GM19438 (cell line): ENCODE measurements at regions not wholly inside any gene's neighbourhood (a gene's known extent, or its start where the extent isn't known, plus 50 kb on each side); places are given as distances from the start of the nearest gene placed in this dataset.
"Not testable (repeated sequence)": the region's sequence is repeated elsewhere in the genome, so short reads cannot be mapped to it uniquely, and the experiment has no call there.

Experiments used
- ATAC-seq: cut with Tn5 transposase; IDR thresholded peaks from one replicate; pipeline ENCODE4 v1.9.1; 2021; ENCODE audit warnings: low read depth; ENCODE audit not compliant: unreplicated experiment

GRCh38 chr1:58966103-58966916 lies 182.5 kb upstream of the JUN start:
- ATAC-seq: no peak

GRCh38 chr1:58966917-58967740 lies 183.3 kb upstream of the JUN start:
- no peak for ATAC-seq

GRCh38 chr1:58968360-58968952 lies 184.6 kb upstream of the JUN start:
- ATAC-seq: peak; percentile 91

- ATAC-seq: not testable (repeated sequence)
Measured at GRCh38 chr1:58969176-58969575, 185.3 kb upstream of the JUN start.

- ATAC-seq: no peak
Measured at GRCh38 chr1:58971629-58972140, 187.8 kb upstream of the JUN start.

- ATAC-seq: no peak
Measured at GRCh38 chr1:58975888-58976287, 192.0 kb upstream of the JUN start.

GRCh38 chr1:58976294-58976693 lies 192.4 kb upstream of the JUN start:
- ATAC-seq: no peak

- no peak for ATAC-seq
Measured at GRCh38 chr1:58977598-58977997, 193.8 kb upstream of the JUN start.

GRCh38 chr1:58978096-58978495 lies 194.2 kb upstream of the JUN start:
- ATAC-seq: no peak

- ATAC-seq: no peak
Measured at GRCh38 chr1:58979086-58979485, 195.2 kb upstream of the JUN start.

GRCh38 chr1:58979677-58980076 lies 195.8 kb upstream of the JUN start:
- ATAC-seq: no peak

GRCh38 chr1:58981392-58981791 lies 197.5 kb upstream of the JUN start:
- ATAC-seq: no peak

- no peak for ATAC-seq
Measured at GRCh38 chr1:58982259-58982998, 198.6 kb upstream of the JUN start.

- no peak for ATAC-seq
Measured at GRCh38 chr1:58983162-58983561, 199.3 kb upstream of the JUN start.

- ATAC-seq: no peak
Measured at GRCh38 chr1:58983633-58984245, 199.9 kb upstream of the JUN start.

- ATAC-seq: no peak
Measured at GRCh38 chr1:58986996-58987767, 203.3 kb upstream of the JUN start.

GRCh38 chr1:58988752-58989151 lies 204.9 kb upstream of the JUN start:
- no peak for ATAC-seq

- ATAC-seq: no peak
Measured at GRCh38 chr1:58989845-58990244, 206.0 kb upstream of the JUN start.

GRCh38 chr1:58991305-58991704 lies 207.5 kb upstream of the JUN start:
- no peak for ATAC-seq
